NCI-H510A (cell line): ENCODE measurements at regions not wholly inside any gene's neighbourhood (a gene's known extent, or its start where the extent isn't known, plus 50 kb on each side); places are given as distances from the start of the nearest gene placed in this dataset.

ENCODE experiments used
- DNase-seq: peaks from one replicate; lab custom pipeline; 2025; lab: John Stamatoyannopoulos, UW

- no peak for DNase-seq
Measured at GRCh38 chr2:19138264-19138825, 220.1 kb downstream of the OSR1 start.

GRCh38 chr2:19137433-19137832, 221.0 kb downstream of the OSR1 start:
- DNase-seq = no peak

DNA sequence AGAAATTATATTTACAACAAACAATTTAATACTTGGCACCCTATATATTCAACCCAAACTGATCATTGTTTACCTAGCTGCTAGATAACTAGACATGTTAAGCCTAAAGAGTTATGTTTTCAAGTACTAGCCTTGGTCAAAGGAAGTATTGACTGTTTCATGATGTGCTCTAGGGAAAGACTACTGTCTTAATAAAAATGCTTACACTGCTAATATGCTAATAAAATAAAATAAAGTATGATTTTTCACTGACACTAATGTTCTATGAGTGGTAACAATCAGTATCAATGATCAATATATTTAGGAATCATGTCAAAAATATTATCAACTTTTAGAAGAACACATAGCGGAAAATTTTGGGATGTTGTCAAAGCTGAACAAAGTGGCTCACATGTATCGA, 225.5 kb downstream of the OSR1 start:
- DNase-seq = no peak

GRCh38 chr2:19131871-19132270, 226.6 kb downstream of the OSR1 start:
- no peak for DNase-seq

- DNase-seq = no peak
Measured at GRCh38 chr2:19128148-19128547, 230.3 kb downstream of the OSR1 start.

DNA sequence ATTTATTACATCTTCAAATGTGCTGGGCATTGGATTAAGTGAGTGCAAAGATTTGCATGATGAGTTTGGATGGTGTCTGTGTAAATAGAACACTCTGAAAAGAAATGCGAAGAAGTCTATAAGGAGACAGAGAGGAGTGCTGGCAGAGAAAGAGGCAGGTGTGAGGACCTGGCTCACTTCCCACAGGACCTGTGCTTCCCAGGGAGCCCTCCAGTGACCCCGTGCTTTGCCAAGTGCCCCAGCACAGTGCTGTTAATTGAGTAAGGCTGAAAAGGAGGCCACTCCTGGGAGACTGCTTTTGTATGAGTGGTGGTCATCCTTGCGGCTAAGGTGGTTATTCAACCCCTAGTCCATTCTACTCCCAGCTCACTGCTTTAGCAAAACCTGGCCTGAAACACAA, 230.8 kb downstream of the OSR1 start:
- DNase-seq = no peak

DNA sequence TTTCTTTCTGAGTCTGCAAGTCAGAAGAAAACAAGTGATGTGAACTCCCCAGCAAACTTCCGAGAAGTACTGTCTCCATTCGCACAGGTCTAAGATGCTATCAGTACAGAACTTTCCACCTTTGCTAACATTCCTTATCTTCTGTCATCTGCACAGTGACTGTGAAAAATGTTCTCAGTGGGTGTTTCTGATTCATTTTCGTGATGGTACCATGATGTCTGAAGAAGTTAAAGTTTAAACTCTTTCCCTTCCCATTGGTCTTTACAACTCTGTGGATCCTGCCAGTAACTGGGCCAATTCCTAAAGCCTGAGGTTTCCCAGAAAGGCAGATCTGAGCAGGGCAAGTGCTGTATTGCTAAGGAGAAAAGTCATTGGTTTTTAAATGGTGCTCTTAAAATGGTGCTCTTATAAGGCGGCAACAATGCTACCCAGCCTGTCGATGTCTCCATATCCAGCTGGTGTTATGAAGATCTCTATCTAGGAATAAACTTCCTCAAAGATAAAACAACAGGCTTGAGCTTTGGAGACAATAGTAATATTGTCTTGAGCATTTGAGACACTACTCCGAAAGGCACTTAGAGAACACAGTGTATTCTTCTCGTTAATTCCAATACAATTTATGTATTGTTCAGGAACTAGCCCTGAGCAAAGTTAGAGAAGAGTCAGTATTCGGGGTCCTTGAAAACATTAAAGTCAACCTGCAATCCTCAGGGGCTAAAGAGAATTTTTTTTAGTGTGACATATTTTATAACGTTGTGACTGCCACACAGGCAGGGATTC, 232.3 kb downstream of the OSR1 start:
- DNase-seq = no peak

DNA sequence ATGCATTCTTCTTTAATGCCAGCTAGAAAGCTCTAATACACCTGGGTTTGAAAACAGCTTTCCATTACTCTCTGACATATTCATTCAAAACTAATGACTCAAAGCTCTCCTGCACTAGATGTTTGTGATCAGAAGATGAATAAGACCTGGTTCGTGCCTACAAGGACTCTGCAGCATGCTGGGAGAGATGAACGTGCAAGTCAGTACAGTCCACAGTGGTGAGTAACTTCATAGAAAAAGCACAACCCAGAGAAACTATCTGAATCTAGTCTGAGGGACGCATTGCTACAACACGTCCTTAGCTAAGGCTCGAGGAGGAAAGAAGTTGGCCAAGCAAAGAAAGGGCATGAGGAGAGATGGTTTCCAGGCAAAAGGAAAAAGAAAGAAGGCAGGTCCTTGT, 234.3 kb downstream of the OSR1 start:
- no peak for DNase-seq

GRCh38 chr2:19123556-19123955, 234.9 kb downstream of the OSR1 start:
- DNase-seq = no peak

DNA sequence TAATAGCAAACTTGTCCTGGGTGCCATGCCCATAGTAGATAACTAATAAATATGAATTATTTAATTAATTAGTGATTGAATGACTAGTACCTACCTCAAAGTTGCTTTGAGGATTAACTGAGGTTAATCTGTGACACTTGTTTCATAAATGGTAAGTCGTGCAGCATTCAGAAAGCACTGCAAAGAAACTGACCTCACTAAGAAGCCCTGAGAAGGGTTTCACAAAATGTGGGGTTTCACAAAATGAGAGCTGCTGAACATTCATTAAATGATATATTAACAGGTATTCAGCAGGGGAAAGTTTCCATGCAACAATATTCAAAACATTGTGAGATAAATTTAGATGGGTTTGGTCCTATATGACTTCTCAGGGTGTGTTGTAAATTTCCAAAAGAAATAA, 236.2 kb downstream of the OSR1 start:
- no peak for DNase-seq

GRCh38 chr2:19120941-19121750, 237.3 kb downstream of the OSR1 start:
- no peak for DNase-seq

- DNase-seq = no peak
Measured at GRCh38 chr2:19120181-19120580, 238.2 kb downstream of the OSR1 start.

- no peak for DNase-seq
Measured at GRCh38 chr2:19119326-19120001, 239.0 kb downstream of the OSR1 start.

- DNase-seq = no peak
Measured at GRCh38 chr2:19116918-19117317, 241.5 kb downstream of the OSR1 start.

DNA sequence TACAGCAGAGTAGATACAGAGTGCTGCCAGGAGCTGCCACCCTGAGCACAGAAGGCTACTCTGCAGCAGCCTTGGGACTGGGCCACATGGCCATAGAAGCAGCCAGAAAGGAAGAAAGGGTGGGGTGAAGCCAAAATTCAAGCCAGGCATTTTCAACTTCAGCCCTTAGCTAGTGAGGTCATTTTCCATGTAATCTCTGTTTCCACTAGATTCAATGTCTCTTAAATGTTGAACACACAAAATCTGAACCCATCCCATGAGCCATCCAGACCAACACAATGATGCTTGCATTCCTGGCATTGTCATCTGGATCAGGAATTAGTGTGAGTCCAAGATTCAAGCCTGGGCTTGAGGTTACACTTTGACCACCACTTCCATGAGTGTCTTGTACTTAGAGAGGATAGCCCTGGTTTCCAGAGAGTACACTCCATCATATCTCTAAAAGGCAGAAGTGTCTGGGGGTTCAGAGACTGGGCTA, 243.6 kb downstream of the OSR1 start:
- DNase-seq = no peak

DNA sequence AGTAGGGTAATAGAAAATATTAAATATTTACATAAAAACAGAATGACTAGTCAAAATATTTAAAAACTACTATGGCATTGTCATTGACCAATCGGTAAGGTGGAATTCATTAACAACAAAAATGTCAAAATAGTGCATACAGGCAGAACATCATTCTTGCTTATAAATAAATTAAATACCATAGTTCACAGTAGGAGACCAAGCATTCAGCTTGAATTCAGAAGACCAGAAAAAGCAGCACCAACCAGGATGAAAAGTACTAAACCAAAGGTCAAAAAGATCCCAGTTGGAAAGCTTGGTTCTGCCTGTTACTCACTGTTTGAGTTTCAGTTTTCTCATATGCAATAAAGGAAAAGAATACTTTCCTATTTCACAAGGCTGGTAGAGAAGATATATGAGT, 244.3 kb downstream of the OSR1 start:
- DNase-seq = no peak

DNA sequence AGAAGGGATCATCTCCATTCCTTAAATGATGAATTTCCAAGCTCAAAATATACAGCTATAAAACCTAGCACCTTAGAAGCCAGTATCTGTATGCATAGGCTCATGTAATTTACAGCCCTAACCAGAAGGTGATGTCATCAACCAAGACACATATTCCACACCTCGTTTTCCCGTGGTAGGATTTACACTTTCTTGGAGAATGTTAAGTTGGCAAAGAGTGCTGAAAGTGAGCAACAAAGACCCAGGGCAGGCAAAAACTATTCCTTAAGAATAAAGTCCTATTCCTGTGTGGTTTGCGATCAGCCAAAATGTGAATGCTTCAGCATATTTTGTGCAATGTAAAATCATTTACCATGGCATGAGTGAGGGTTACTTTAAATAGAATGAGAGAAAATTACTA, 247.1 kb downstream of the OSR1 start:
- no peak for DNase-seq

GRCh38 chr2:19109518-19109917, 248.9 kb downstream of the OSR1 start:
- no peak for DNase-seq

GRCh38 chr2:19106376-19106775, 252.0 kb downstream of the OSR1 start:
- DNase-seq = no peak

- no peak for DNase-seq
Measured at GRCh38 chr2:19104503-19104902, 253.9 kb downstream of the OSR1 start.

GRCh38 chr2:19102696-19103423, 255.6 kb downstream of the OSR1 start:
- no peak for DNase-seq

DNA sequence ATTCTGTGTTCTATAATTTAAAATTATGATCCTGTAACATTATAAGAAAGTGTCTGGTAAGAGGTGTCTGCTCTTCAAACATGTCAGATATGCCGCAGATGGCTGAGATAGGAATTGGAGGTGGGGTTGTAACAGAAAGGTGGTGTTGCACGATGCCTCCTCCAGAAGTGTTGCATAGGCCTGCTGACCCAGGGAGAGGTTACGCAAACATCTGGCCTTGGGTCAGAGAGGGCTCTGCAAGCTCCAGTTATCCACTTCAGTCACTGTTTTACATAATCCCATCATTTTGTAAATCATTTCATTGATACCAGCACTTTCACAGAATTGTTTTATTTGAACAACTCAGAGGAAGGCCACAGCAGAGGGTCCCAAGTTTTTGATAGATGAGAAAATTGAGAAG, 256.5 kb downstream of the OSR1 start:
- no peak for DNase-seq
